ENCODE measurements at regions not wholly inside any gene's neighbourhood (a gene's known extent, or its start where the extent isn't known, plus 50 kb on each side); places are given as distances from the start of the nearest gene placed in this dataset.

- dilution Hi-C loops (cut with MboI; ENCODE audit: extremely low pct_ligation_motif_present, low sequenced_read_pairs) (no loop called here), intact Hi-C loops (cut with micrococcal nuclease) (no loop called here)
- Histone ChIP-seq H3K4me3 (replicated peaks in 1 of 3; ENCODE audit: insufficient read depth in 1 of 3, low read depth in 1 of 3, low read length in 3 of 3) (no peak overlapping the region), H3K9me1 (replicated peaks; ENCODE audit: control insufficient read depth, extremely low read depth, insufficient read depth, low read length) (no peaks in the 10 kb centered on the region), H3K4me1 (ENCODE audit: control insufficient read depth, extremely low read depth, insufficient read depth, low read length) (no peaks in the 10 kb centered on the region), H4K20me1 (replicated peaks; ENCODE audit: control insufficient read depth, extremely low read depth, insufficient read depth, low read length) (no peaks in the 10 kb centered on the region), H3K36me3 (ENCODE audit: control insufficient read depth in 2 of 2, extremely low read depth in 1 of 2, insufficient read depth in 2 of 2, low read length in 2 of 2) (no peaks in the 10 kb centered on the region), H3K79me2 (ENCODE audit: control insufficient read depth, insufficient read depth, low read length) (no peaks in the 10 kb centered on the region), H3K27ac (ENCODE audit: insufficient read depth, low read depth, low read length) (no peak overlapping the region), H3K4me2 (ENCODE audit: insufficient read depth, low read length) (no peak overlapping the region), H2AFZ (ENCODE audit: low read depth, low read length) (no peak overlapping the region), H3K27me3 (ENCODE audit: control insufficient read depth in 2 of 2, insufficient read depth in 2 of 2, low read length in 2 of 2) (peaks cover 1 to 15% of the 10 kb centered on the region in 2 experiments), H3K9me3 (replicated peaks; ENCODE audit: control insufficient read depth, insufficient read depth, low read length) (no peaks in the 10 kb centered on the region), H3K9ac (replicated peaks; ENCODE audit: extremely low read depth, insufficient read depth, low read length) (no peak overlapping the region)
- TF ChIP-seq JUN (IDR thresholded peaks at IDR 0.05; ENCODE audit: borderline replicate concordance, insufficient read depth, insufficient read length, low read depth) (no peak), GATA2 (IDR thresholded peaks at IDR 0.05; ENCODE audit: insufficient read depth, insufficient read length, low read depth, low read length) (no peak), POLR2A (IDR thresholded peaks at IDR 0.05; ENCODE audit: low read depth, low read length) (no peak), FOS (IDR thresholded peaks at IDR 0.05; ENCODE audit: borderline replicate concordance, insufficient read depth, low read length) (no peak)
- TF ChIP-seq, protein P1, sequence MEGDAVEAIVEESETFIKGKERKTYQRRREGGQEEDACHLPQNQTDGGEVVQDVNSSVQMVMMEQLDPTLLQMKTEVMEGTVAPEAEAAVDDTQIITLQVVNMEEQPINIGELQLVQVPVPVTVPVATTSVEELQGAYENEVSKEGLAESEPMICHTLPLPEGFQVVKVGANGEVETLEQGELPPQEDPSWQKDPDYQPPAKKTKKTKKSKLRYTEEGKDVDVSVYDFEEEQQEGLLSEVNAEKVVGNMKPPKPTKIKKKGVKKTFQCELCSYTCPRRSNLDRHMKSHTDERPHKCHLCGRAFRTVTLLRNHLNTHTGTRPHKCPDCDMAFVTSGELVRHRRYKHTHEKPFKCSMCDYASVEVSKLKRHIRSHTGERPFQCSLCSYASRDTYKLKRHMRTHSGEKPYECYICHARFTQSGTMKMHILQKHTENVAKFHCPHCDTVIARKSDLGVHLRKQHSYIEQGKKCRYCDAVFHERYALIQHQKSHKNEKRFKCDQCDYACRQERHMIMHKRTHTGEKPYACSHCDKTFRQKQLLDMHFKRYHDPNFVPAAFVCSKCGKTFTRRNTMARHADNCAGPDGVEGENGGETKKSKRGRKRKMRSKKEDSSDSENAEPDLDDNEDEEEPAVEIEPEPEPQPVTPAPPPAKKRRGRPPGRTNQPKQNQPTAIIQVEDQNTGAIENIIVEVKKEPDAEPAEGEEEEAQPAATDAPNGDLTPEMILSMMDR (IDR thresholded peaks at IDR 0.05; ENCODE audit: extremely low read depth in 1 of 2, insufficient read depth in 1 of 2, low read depth in 1 of 2, low read length in 2 of 2) = no peak
- POLR2A ChIA-PET = no interaction called here
- DNase-seq (ENCODE audit: low read depth, low spot score) (no peak), FAIRE-seq (no peak)
- BruUV-seq (replicated peaks) = no TSS peak
- CTCF ChIA-PET = interaction anchor here (1.1 kb wide), 1 partner anchor 11 kb away, joined by 4 read pairs; no protein-coding TSS in a partner anchor
Measured at GRCh38 chr4:111699165-111699564, 446.1 kb upstream of the FAM241A start.

GRCh38 chr4:111701102-111701501 is 444.2 kb upstream of the FAM241A start:
- FAIRE-seq (no peak), DNase-seq (ENCODE audit: low read depth, low spot score) (no peak)
- BruUV-seq (replicated peaks) = no TSS peak
- ChIA-PET POLR2A (no interaction called here), CTCF (no interaction called here)
- intact Hi-C loops (cut with micrococcal nuclease) (no loop called here), dilution Hi-C loops (cut with MboI; ENCODE audit: extremely low pct_ligation_motif_present, low sequenced_read_pairs) (no loop called here)
- Histone ChIP-seq H3K79me2 (ENCODE audit: control insufficient read depth, insufficient read depth, low read length) (no peaks in the 10 kb centered on the region), H3K9me1 (replicated peaks; ENCODE audit: control insufficient read depth, extremely low read depth, insufficient read depth, low read length) (no peaks in the 10 kb centered on the region), H3K27me3 (ENCODE audit: control insufficient read depth in 2 of 2, insufficient read depth in 2 of 2, low read length in 2 of 2) (peaks cover 1 to 11% of the 10 kb centered on the region in 2 experiments), H3K4me3 (replicated peaks in 1 of 3; ENCODE audit: insufficient read depth in 1 of 3, low read depth in 1 of 3, low read length in 3 of 3) (no peak overlapping the region), H3K9ac (replicated peaks; ENCODE audit: extremely low read depth, insufficient read depth, low read length) (no peak overlapping the region), H4K20me1 (replicated peaks; ENCODE audit: control insufficient read depth, extremely low read depth, insufficient read depth, low read length) (no peaks in the 10 kb centered on the region), H3K4me2 (ENCODE audit: insufficient read depth, low read length) (no peak overlapping the region), H3K9me3 (replicated peaks; ENCODE audit: control insufficient read depth, insufficient read depth, low read length) (no peaks in the 10 kb centered on the region), H3K27ac (ENCODE audit: insufficient read depth, low read depth, low read length) (no peak overlapping the region), H2AFZ (ENCODE audit: low read depth, low read length) (no peak overlapping the region), H3K36me3 (ENCODE audit: control insufficient read depth in 2 of 2, extremely low read depth in 1 of 2, insufficient read depth in 2 of 2, low read length in 2 of 2) (no peaks in the 10 kb centered on the region), H3K4me1 (ENCODE audit: control insufficient read depth, extremely low read depth, insufficient read depth, low read length) (no peaks in the 10 kb centered on the region)
- TF ChIP-seq POLR2AphosphoS5 (IDR thresholded peaks at IDR 0.05; ENCODE audit: insufficient read depth, low read depth, low read length) (no peak), EZH2 (IDR thresholded peaks at IDR 0.05; ENCODE audit: borderline replicate concordance, low read depth, low read length, severe bottlenecking) (no peak), MYC (IDR thresholded peaks at IDR 0.05; ENCODE audit: low read depth, low read length) (no peak), GATA2 (IDR thresholded peaks at IDR 0.05; ENCODE audit: insufficient read depth, insufficient read length, low read depth, low read length) (no peak), JUN (IDR thresholded peaks at IDR 0.05; ENCODE audit: borderline replicate concordance, insufficient read depth, insufficient read length, low read depth) (no peak)
- TF ChIP-seq, protein P2, sequence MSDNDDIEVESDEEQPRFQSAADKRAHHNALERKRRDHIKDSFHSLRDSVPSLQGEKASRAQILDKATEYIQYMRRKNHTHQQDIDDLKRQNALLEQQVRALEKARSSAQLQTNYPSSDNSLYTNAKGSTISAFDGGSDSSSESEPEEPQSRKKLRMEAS (IDR thresholded peaks at IDR 0.05; ENCODE audit: insufficient read depth, insufficient read length) = no peak
- TF ChIP-seq, protein P1 (IDR thresholded peaks at IDR 0.05; ENCODE audit: extremely low read depth in 1 of 2, insufficient read depth in 1 of 2, low read depth in 1 of 2, low read length in 2 of 2) = no peak

Measured in endothelial cell of umbilical vein (primary cell).